GM23248 (cell line): ENCODE measurements at regions not wholly inside any gene's neighbourhood (a gene's known extent, or its start where the extent isn't known, plus 50 kb on each side); places are given as distances from the start of the nearest gene placed in this dataset.

Experiments
- EZH2 ChIP-seq: fragments of 200-600 bp; sonication (generic); IDR thresholded peaks from 2 replicates; pipeline ENCODE4 v1.6.1; 2018; ENCODE audit warnings: antibody characterized with exemption, mild to moderate bottlenecking; ENCODE audit not compliant: insufficient read depth, poor library complexity, severe bottlenecking
- EZH2phosphoT487 ChIP-seq: fragments of 200-600 bp; sonication (generic); IDR thresholded peaks from 2 replicates; pipeline ENCODE4 v1.6.1; 2018; ENCODE audit warnings: antibody characterized with exemption, moderate library complexity, mild to moderate bottlenecking, low read depth; ENCODE audit not compliant: insufficient read depth

DNA sequence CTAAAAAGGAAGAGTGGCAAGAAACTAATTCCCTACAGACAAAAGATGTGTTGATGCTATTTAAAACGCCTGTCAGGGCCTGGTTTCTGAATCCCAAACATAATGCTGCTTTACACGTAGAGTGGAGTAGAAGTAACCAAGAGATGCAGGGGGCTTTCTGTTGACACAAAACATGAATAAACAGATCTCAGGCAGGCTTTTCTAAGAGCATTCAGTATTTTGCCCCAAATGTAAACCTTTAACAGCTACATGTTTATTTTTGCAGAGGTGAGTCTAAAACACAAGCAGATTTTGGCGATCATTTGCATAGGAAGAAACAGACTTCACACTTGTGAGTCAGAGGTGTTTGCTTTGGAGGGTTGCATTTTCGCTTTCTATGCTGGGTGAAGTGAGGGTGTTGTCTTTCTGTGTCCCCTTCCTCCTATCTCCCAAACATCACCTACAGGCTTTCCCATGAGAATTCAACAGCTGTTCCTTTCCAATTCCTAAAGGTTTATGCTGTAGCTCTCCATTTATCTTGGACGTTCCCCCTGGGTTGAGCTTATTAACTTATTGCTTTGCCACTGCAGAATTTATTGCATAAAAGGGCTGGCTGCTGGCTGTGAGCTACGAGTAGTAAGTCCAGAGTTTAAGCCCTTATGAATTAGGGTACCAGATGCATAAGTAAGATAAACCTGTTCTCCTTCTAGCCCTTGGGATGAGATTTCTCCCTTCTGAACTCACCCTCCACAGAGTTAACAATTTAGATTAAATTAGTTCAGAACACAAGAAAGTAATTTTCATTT lies 156.7 kb downstream of the DIPK2A start:
- TF ChIP-seq EZH2 (no peak), EZH2phosphoT487 (no peak)
